ENCODE measurements at regions not wholly inside any gene's neighbourhood (a gene's known extent, or its start where the extent isn't known, plus 50 kb on each side); places are given as distances from the start of the nearest gene placed in this dataset.

DNA sequence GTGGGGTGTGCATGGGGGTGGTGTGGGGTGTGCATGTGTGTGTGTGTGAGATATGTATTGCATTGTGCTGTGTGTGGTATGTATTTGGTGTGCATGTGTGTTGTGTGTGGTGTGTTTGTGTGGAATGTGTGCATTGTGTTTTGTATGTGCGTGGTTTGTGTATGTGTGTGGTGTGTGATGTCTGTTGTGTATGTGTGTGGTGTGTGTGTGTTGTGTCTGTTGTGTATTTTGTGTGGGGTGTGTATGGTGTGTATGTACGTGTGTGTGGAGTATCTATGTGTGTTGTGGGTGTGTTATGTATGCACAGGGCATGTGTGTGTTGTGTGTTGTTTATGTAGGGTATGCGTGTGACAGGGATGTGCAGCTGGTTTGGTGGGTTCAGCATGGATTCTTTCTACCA is 67.8 kb upstream of the COG2 start:
- TF ChIP-seq, protein P1, sequence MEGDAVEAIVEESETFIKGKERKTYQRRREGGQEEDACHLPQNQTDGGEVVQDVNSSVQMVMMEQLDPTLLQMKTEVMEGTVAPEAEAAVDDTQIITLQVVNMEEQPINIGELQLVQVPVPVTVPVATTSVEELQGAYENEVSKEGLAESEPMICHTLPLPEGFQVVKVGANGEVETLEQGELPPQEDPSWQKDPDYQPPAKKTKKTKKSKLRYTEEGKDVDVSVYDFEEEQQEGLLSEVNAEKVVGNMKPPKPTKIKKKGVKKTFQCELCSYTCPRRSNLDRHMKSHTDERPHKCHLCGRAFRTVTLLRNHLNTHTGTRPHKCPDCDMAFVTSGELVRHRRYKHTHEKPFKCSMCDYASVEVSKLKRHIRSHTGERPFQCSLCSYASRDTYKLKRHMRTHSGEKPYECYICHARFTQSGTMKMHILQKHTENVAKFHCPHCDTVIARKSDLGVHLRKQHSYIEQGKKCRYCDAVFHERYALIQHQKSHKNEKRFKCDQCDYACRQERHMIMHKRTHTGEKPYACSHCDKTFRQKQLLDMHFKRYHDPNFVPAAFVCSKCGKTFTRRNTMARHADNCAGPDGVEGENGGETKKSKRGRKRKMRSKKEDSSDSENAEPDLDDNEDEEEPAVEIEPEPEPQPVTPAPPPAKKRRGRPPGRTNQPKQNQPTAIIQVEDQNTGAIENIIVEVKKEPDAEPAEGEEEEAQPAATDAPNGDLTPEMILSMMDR (conservative IDR thresholded peaks at IDR 0.05; ENCODE audit: low read depth, low read length) = no peak
- no peak for TF ChIP-seq EZH2 (IDR thresholded peaks at IDR 0.05; ENCODE audit: borderline replicate concordance, low read depth, low read length, poor library complexity, severe bottlenecking)

Data from A673 (cell line).